HL-60 (cell line): ENCODE measurements at regions not wholly inside any gene's neighbourhood (a gene's known extent, or its start where the extent isn't known, plus 50 kb on each side); places are given as distances from the start of the nearest gene placed in this dataset.

Source experiments
- POLR2AphosphoS5 ChIP-seq: IDR thresholded peaks from 2 replicates; pipeline ENCODE4 v1.6.1; 2012; ENCODE audit warnings: low read depth
- TF ChIP-seq, protein P1 (sequence below): IDR thresholded peaks from one replicate; pipeline ENCODE4 v1.5.1; 2011; ENCODE audit warnings: low read length, control low read depth, inconsistent platforms; ENCODE audit not compliant: insufficient read depth

DNA sequence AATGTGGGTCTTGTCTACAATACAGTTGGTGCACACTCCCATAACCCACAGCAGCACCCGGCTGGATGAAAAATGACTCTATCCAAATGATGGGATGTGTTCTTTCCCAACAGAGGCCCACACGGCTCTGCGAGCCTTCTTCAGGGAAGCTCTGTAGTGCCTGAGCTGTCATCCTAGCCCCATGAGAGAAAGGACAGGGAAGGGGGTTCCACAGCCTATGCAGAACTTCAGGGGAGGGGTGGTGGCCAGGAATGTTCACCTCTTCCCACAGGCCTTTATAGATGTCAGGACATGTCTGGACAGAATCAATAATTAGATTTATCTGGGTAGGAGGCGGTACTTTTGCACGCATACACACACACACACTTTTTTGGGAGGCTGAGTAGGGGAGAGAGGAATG, 109.0 kb downstream of the JCAD start:
- TF ChIP-seq POLR2AphosphoS5: no peak
- TF ChIP-seq, protein P1, sequence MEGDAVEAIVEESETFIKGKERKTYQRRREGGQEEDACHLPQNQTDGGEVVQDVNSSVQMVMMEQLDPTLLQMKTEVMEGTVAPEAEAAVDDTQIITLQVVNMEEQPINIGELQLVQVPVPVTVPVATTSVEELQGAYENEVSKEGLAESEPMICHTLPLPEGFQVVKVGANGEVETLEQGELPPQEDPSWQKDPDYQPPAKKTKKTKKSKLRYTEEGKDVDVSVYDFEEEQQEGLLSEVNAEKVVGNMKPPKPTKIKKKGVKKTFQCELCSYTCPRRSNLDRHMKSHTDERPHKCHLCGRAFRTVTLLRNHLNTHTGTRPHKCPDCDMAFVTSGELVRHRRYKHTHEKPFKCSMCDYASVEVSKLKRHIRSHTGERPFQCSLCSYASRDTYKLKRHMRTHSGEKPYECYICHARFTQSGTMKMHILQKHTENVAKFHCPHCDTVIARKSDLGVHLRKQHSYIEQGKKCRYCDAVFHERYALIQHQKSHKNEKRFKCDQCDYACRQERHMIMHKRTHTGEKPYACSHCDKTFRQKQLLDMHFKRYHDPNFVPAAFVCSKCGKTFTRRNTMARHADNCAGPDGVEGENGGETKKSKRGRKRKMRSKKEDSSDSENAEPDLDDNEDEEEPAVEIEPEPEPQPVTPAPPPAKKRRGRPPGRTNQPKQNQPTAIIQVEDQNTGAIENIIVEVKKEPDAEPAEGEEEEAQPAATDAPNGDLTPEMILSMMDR: no peak
